HG03575 (cell line): ENCODE measurements at regions not wholly inside any gene's neighbourhood (a gene's known extent, or its start where the extent isn't known, plus 50 kb on each side); places are given as distances from the start of the nearest gene placed in this dataset.

Experiments
- ATAC-seq: cut with Tn5 transposase; IDR thresholded peaks from one replicate; pipeline ENCODE4 v1.9.1; 2021; ENCODE audit not compliant: unreplicated experiment, insufficient number of reproducible peaks, low FRiP score; ENCODE audit errors: extremely low read depth

- no peak for ATAC-seq
Observed at GRCh38 chr3:72601983-72602750, 246.1 kb downstream of the SHQ1 start.

- ATAC-seq: no peak
Observed at GRCh38 chr3:72601060-72601459, 247.2 kb downstream of the SHQ1 start.

GRCh38 chr3:72597756-72598195 is 250.5 kb downstream of the SHQ1 start:
- ATAC-seq: no peak

- ATAC-seq: no peak
Observed at GRCh38 chr3:72597043-72597442, 251.2 kb downstream of the SHQ1 start.

GRCh38 chr3:72595927-72596610 is 252.2 kb downstream of the SHQ1 start:
- no peak for ATAC-seq

GRCh38 chr3:72595376-72595775 is 252.9 kb downstream of the SHQ1 start:
- no peak for ATAC-seq

- ATAC-seq: no peak
Observed at GRCh38 chr3:72594615-72595215, 253.5 kb downstream of the SHQ1 start.

- no peak for ATAC-seq
Observed at GRCh38 chr3:72593881-72594397, 254.3 kb downstream of the SHQ1 start.

GRCh38 chr3:72591522-72592421 is 256.5 kb downstream of the SHQ1 start:
- ATAC-seq: no peak

GRCh38 chr3:72590732-72591221 is 257.5 kb downstream of the SHQ1 start:
- ATAC-seq: no peak

GRCh38 chr3:72587282-72587681 is 261.0 kb downstream of the SHQ1 start:
- no peak for ATAC-seq

GRCh38 chr3:72586694-72587093 is 261.6 kb downstream of the SHQ1 start:
- no peak for ATAC-seq

GRCh38 chr3:72585966-72586365 is 262.3 kb downstream of the SHQ1 start:
- no peak for ATAC-seq

GRCh38 chr3:72584262-72584661 is 264.0 kb downstream of the SHQ1 start:
- ATAC-seq: no peak

GRCh38 chr3:72582963-72583362 is 265.3 kb downstream of the SHQ1 start:
- ATAC-seq: no peak

GRCh38 chr3:72582211-72582878 is 265.9 kb downstream of the SHQ1 start:
- ATAC-seq: peak; percentile 97

GRCh38 chr3:72580900-72581299 is 267.3 kb downstream of the SHQ1 start:
- no peak for ATAC-seq

GRCh38 chr3:72580246-72580756 is 267.9 kb downstream of the SHQ1 start:
- ATAC-seq: no peak
